GM19467 (cell line): ENCODE measurements at regions not wholly inside any gene's neighbourhood (a gene's known extent, or its start where the extent isn't known, plus 50 kb on each side); places are given as distances from the start of the nearest gene placed in this dataset.

Experiments used
- ATAC-seq: cut with Tn5 transposase; IDR thresholded peaks from one replicate; pipeline ENCODE4 v1.9.1; 2021; ENCODE audit warnings: mild to moderate bottlenecking, moderate library complexity; ENCODE audit not compliant: unreplicated experiment

DNA sequence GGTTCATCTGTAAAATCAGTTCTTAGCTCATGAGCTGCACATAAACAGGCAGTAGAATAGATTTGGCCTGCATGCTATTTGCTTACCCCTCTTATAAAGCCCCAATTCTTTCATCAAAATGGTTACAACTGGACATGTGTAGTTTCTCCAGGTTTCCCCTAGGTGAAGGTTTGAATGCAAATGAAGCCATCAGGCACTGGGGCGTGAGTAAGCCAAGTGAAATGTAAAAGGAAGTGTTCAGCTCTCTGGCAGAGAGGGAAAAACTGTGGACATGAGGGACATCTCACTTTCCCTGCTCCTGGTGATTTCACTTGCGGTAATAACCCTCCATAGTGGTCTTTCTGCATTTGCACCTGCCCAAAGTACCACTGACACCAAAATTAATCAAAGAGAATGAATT, 1402.3 kb upstream of the LRRTM1 start:
- ATAC-seq: no peak

DNA sequence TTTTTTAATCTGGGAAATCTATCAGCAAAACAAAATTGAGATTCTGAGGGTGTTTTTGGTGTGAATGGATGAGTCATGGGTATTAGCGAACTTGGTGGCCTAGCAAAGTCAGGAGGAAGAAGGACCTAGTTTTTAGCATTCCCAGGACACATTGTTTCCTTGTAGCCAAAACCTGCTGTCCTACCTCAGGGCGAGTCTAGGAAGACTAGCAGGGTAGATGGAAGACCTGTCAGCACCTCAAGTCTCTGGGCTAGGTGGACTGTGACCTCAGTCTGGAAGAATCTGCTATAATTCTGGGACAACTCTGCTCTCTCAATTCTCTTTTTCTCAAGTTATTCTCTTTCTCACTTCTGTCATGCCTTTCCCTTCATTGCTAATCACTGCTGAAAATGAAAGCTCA, 1399.3 kb upstream of the LRRTM1 start:
- ATAC-seq: no peak

DNA sequence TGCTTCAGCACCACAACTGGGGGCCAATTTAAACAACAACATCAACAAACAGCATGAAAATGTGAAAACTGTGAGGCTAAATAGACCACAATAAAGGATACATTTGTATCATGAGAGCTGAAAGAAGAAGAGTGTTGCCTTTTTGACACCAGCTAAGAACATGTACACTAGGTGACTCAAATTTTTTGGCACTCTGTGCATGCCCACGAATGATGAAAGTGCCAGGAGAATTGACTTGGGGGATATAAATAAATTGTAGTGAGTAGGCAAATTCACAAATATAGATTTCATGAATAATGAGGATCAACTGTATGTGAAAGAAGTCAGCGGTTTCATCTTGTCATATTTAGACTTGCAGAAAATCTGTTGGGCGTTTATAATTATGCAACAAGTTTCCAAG, 1388.0 kb upstream of the LRRTM1 start:
- ATAC-seq: no peak

DNA sequence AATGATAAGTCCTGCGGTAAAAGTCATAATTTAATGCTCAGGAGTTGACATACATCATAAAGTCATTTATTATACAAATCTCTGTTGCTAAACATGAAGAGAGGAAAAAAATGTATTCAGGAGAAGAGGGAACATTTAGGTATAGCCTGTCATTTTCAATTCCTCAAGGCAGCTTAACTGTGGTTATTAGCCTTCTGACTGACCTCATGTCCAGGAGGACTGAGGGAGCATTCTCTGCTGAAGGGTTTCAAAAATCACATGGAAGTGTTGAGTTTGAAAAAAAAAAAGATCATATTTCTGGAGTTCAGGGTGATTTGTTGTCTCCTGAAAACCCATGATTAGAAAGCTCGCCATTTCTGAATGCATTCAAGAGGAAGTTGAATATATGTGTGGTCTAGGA, 1371.1 kb upstream of the LRRTM1 start:
- no peak for ATAC-seq

DNA sequence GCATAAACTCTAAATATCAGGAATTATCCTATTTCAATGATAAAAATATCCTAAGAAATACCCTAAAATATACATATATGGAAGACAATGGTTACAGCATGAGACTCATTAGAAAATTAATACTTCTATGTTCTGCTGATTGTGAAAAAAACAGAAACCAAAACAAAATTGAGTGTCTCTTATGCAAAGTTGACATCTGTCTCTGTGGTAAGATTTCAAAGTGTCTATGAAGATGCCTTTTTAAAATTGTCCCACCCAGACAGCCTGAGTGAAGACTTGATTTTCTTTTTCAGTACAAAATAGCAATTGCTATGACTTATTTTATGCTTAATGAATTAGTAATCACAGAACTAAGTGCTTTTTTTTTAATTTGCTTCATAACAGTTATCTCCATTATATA, 1368.4 kb upstream of the LRRTM1 start:
- no peak for ATAC-seq

DNA sequence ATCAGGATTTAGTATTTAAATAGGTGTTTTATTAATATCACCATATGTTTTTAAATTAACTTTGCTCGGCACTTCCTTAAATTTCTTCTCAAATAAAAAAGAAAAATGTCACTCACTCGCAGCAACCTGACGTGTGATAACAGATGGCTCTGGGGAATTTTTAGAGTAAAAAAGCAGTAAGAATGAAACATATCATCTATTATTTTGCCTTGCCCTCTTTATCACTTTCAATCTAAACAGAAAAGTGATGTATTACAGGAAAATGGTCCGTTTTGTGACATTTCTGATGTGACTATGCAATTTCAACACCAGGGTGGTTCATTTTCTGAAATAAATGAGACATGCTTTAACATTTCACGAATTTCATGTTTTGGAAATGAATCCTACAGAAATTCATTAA, 1368.0 kb upstream of the LRRTM1 start:
- no peak for ATAC-seq

DNA sequence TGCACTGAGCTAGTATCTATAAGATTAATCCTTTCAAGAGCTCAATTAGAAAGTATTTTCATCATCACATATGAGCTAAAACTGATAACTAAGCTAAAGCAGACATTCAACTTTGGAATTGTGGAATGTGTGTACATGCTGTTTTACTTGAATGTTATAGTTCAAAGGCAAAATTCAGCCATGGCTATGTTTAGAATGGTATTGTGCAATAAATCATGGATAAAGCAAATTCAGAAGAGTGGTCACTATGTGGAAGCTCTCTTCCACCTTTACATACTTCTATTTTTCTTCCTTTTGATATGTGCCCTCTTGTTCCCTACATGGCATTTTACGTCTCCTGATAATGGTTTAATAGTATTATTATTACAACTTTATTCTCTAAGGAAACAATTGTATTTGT, 1366.3 kb upstream of the LRRTM1 start:
- no peak for ATAC-seq

DNA sequence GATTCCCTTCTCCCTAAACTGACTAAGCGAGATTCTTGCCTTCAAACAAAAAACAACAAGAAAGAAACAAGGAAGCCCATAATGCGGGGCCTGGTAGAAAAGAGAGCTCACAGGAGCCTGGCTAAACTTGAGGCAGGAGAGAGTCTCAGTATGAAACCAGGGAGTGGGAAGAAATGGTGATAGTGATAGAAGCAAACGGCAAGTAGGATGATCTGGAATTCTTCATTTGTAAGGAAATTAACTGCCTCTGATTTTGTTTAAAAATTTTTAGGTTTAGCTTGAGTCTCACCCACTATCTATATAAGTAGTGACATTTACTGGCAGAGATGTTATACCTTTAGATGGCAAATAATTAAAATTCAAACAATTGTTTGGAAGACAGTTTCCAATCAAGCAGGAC, 1356.5 kb upstream of the LRRTM1 start:
- no peak for ATAC-seq

DNA sequence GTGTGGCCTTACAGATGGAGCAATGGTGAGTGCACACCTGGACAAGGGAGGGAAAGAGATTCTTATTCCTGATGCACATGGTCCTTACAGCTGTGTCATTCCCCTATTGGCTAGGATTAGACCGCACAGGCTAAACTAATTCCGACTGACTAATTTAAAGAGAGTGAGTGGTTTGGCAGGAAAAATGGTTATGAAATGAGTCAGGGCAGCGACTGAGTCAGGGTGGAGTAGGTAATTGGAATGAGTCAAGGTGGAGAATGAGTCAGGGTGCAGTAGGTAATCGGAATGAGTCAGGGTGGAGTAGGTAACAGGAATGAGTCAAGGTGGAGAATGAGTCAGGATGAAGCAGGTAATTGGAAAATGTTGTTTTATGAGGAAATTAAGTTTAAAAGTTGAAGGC, 1353.7 kb upstream of the LRRTM1 start:
- ATAC-seq: no peak

DNA sequence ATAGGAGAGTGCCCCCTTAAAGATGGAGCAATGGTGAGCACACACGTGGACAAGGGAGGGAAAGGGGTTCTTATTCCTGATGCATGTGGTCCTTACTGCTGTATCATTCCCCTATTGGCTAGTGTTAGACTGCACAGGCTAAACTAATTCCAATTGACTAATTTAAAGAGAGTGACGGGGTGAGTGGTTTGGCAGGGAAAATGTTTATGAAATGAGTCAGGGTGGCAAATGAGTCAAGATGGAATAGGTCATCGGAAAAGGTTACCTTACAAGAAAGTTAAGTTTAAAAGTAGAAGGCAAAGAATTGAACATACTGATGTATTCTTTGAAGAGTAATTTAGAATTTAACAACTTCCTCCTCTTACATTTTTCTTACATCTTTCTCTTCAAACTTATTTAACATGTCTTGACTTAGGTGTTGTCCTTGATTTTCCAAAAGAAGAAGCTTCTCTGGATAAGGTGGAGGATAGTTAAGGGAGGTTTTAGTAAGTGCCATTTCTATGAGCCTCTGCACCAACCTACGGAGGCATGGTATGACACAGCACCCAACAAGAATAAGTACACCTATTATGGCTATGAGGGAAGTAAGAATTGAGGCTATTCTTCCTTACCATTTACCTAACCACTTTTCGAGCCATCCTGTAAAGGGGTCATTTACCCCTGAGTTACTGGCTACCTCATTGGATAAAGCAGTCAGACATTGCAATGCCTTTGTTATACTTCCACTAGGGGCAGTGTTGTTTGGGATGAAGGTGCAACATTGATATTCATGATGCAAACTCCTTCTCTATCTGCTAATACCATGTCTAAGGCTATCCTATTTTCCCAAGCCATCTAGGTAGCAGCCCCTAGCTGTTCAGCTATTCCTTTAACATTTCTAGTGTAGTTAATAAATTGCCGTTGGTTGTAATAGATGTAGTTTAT, 1345.8 kb upstream of the LRRTM1 start:
- no peak for ATAC-seq

DNA sequence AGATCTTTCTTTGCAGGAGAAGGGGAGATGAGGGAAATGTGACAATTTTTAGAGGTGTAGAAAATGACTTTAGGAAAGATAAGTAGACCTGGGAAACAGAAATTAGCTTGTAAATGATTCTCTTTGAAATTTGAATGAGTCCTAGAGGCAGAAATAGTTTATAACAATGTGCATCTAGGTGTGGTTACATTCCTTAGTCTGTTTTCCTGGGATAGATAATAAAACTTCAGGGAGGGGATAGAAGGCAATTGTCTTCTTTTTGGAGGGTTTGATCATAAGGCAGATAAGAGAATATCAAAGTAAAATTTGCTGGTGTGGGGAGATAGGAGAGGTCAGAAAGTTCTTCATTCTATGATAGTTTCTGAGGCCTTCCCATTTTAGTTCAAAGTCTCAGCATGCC, 1344.3 kb upstream of the LRRTM1 start:
- no peak for ATAC-seq

DNA sequence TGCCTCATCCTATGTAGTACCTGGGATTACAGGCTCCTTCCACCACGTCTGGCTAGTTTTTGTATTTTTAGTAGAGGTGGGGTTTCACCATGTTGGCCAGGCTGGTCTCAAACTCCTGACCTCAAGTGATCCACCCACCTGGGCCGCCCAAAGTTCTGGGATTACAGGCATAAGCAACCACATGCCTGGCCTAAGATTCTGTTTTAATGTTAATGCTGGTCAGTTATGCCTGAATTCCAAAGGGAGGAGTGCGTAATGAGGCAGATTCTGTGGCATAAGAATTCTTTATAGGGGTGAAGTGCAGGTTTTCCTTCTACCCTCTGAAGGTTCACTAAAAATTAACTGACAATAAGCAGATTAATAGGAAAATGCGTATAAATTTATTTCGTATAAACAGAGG, 1343.8 kb upstream of the LRRTM1 start:
- no peak for ATAC-seq

DNA sequence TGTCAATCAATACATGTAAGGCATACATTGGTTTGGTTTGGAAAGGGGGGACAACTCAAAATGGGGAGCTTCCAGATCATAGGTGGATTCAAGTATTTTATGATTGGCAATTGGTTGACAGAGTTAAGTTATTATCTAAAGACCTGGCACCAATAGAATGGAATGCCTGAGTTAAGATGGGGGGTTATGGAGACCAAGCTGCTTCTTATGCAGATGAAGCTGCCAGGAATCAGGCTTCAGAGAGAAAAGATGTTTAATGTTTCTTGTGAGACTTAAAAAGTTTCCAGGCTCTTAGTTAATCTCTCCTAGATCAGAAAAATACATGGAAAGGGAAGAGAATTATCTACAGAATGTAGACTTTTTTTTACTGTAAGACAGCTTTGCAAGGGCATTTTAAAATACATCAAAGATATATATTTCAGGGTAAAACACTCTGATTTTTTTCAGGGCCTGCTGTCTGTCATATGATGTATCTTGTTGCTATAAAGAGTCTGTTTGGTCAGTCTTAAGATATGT, 1343.2 kb upstream of the LRRTM1 start:
- ATAC-seq: no peak

DNA sequence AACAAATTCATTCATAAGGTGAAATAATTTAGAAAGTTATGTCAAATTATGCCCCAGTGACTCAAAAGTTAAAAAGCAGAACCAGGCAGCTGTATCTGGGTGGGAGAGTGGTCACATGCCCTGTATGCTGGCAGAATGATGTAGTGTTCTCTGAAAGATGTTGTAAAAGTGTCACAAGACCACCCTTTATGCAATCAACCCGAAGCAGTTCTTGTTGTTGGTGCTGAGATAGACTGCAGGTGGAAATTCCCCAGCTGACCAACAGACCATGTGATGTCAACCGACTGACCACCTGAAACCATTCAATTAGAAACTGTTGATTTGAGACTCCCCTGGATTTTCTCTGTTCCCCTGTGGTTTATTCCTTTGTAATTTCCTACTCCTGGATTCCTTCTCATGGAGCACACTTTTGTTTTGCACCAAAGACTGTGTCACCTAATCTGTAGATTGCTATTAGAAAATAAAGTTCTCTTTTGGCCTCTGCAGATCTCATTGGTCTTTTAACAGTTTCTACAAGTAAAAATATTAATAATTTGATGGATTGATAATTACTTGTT, 1341.3 kb upstream of the LRRTM1 start:
- ATAC-seq: no peak

DNA sequence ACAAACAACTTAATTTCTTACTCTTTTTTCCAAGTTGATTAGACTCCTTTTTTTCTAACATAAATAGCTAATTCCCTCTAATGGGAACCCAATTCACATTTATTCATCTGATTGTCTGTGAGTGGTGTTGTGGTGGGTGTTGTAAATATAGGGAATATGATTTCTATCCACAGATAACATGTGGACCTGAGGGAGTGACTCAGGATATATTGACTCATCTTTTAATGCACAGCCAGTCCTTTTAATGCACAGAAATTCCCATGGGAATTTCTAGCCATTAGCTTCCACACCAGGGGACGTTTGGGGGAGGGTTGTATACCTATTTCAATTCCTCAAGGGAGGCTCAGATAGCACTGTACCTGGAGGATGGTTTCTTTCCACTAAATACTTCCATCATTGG, 1339.6 kb upstream of the LRRTM1 start:
- no peak for ATAC-seq

DNA sequence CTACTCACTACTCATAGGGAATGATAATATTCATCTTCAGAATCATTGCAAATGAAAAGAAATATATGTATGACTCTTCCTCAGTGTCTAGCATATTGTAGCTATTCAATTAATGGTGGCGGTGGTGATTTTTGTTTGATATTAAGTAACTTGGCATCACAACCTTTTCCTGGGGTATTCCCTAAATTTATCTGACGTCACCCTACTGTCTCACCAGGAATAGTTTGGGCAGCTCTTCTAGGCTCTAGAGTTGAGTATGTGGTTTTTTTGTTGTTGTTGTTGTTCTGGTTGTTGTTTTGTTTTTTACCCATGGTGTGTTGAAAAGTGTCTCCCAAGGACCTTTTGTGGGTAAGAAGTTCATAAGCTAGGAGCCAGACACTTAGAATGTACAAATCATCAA, 1320.3 kb upstream of the LRRTM1 start:
- ATAC-seq: no peak

DNA sequence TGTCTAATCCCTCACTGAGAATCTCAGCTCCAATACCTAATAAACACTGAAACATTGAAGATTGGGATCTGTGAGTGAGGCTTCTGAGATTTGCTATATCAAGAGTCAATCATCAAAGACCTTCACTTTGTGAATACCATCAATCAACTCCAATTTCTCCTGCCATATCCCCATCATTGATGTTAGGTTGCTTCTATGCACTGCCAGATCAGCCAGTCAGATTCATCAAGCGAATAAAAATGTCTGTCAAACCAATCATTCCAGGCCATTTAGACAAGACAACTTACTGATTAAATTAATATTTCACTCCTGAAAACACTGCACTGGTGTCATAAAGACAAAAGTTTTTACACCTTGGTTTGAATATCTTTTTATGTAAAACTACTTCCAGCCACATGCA, 1295.5 kb upstream of the LRRTM1 start:
- ATAC-seq: no peak

DNA sequence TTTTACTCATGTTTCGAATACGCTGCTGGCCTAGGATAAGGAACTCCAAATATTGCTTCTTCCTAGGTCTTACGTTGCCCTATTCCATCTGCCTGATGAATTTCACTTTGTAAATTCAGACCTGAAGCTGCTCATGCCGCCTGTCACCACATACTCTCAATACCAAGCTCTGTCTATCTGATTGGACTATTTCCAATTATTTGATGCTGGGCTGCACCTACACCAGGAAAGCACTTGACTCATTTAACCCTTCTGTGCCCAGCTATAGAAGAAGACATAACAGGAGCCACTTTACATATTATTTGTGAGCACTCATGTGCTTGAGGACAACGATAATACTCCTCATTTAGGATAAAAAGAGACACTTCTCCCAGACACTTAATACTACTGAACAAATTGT, 1293.9 kb upstream of the LRRTM1 start:
- ATAC-seq: no peak

DNA sequence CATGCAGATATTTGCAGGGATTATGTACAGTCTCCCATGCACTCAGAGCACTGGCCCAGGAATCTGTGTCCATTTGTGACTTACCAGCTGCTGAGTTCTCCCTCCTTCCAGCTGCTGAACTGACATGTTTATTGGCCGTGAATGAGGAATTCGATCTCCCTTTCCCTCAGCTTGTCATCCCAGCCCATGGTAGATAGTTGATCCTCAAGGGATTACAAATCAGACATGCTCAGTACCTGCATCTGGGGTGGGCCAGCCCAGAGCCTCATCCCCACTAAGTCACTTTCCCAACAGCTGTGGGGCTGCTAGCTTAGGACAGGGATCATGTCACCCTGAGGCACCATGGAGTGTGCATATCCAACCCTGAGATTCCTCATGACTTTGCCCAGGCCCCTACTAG, 1284.9 kb upstream of the LRRTM1 start:
- no peak for ATAC-seq

DNA sequence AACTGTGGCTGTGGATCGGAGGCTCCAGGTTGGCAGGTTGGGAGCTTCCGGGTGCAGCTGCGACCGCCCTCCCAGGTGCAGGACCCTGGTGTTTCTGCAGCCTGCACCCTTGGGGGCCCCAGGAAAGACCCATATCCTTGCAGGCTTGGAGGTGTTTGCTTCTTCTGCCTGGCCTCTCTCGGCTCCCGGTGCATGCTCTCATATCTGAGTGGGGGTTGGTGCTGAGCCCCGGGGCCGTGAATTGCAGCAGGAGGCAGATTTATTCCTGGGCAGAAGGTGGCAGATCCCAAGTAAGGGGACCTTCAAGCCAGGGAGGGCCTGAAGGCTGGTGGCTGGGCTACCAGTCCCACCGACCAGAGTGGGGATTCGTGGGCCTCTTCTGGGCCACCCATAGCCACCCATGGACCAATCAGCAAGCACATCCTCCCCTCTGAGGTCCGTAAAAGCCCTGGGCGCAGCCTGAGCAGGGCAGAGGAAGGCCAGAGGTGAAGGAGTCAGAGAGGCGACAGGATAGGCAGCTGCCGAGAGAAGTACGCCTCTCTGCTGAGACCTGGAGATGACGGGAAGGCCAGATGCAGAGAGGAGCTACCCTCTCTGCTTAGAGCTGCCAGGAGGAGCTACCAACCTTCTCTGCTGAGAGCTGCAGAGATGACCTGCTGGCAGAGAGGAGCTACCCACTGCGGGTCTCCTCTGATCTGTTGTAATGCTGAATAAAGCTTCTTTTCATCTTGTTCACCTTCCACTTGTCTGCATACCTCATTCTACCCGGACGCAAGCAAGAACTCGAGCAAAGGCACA, 1279.0 kb upstream of the LRRTM1 start:
- no peak for ATAC-seq

DNA sequence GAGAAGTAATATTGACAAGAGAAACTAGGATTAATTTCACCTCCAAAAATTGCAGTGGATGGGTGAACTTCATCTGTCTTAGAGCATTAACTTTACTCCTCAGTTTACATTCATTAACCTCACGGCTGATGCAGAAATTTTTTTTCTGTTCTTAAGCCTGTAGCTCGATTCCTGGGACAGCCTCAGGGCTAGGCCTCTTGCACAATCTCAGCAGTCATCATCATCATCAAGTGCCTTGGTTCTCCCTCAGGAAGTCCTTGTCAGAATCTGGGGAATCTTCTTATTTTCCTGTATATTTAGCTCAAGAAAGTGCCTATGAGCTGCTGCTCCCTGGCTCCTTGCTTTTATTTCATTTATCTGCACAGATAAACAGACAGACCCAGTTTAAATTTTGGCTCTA, 1272.2 kb upstream of the LRRTM1 start:
- ATAC-seq: no peak
